Common myeloid progenitor, CD34-positive (primary cell): ENCODE measurements at regions not wholly inside any gene's neighbourhood (a gene's known extent, or its start where the extent isn't known, plus 50 kb on each side); places are given as distances from the start of the nearest gene placed in this dataset.

Experiments
- CTCF ChIA-PET: fragments of 350-600 bp; sonication (Branson Sonifier 250); formaldehyde crosslinking; loops from one replicate; lab custom pipeline; 2021; ENCODE audit warnings: antibody characterized with exemption; lab: Charles Lee
- POLR2A ChIA-PET: fragments of 350-600 bp; sonication (Branson Sonifier 250); formaldehyde crosslinking; loops from one replicate; lab custom pipeline; 2021; ENCODE audit warnings: antibody characterized with exemption; lab: Charles Lee
- DNase-seq, 3 donors: peaks; one replicate each; pipeline versions ENCODE4 v3.0.0 to v3.0.0-alpha.2; 2013
- H3K27ac ChIP-seq, 2 experiments: 1 replicate in 1 of 2; 2 replicates in 1 of 2; pipeline ENCODE4 v1.7.0; 2013; ENCODE audit warnings: inconsistent platforms in 2 of 2, low read length in 2 of 2, mild to moderate bottlenecking in 2 of 2, low read depth in 1 of 2, moderate library complexity in 1 of 2; ENCODE audit not compliant: severe bottlenecking in 2 of 2, insufficient read depth in 1 of 2, poor library complexity in 1 of 2
- H3K27me3 ChIP-seq, 5 experiments: replicated peaks in 2 of 5; 1 replicate in 3 of 5; 2 replicates in 2 of 5; pipeline versions ENCODE4 v1.6.1 to v1.7.0; 2013; ENCODE audit warnings: low read length in 4 of 5, mild to moderate bottlenecking in 2 of 5, moderate library complexity in 2 of 5, inconsistent platforms in 1 of 5; ENCODE audit not compliant: insufficient read depth in 5 of 5, control insufficient read depth in 4 of 5
- H3K36me3 ChIP-seq, 4 experiments: 1 replicate in 2 of 4; 2 replicates in 2 of 4; pipeline versions ENCODE4 v1.6.1 to v1.7.0; 2013; ENCODE audit warnings: low read length in 3 of 4, control low read depth in 1 of 4, mild to moderate bottlenecking in 1 of 4; ENCODE audit not compliant: control insufficient read depth in 4 of 4, insufficient read depth in 4 of 4
- H3K4me1 ChIP-seq, 4 experiments: 1 replicate in 3 of 4; 2 replicates in 1 of 4; pipeline versions ENCODE4 v1.6.1 to v1.7.1; 2013; ENCODE audit warnings: low read length in 3 of 4, mild to moderate bottlenecking in 3 of 4, control low read depth in 1 of 4, inconsistent platforms in 1 of 4, moderate library complexity in 1 of 4; ENCODE audit not compliant: control insufficient read depth in 4 of 4, insufficient read depth in 4 of 4; ENCODE audit errors: control extremely low read depth in 1 of 4
- H3K4me3 ChIP-seq, 7 experiments: 1 replicate in 4 of 7; 2 replicates in 3 of 7; pipeline versions ENCODE4 v1.5.1 to v1.7.0; 2013; ENCODE audit warnings: mild to moderate bottlenecking in 7 of 7, low read length in 6 of 7, moderate library complexity in 6 of 7, inconsistent platforms in 2 of 7, low read depth in 2 of 7, control low read depth in 1 of 7; ENCODE audit not compliant: insufficient read depth in 4 of 7, control insufficient read depth in 1 of 7; ENCODE audit errors: extremely low read depth in 1 of 7
- H3K9me3 ChIP-seq, 5 experiments: 1 replicate in 4 of 5; 2 replicates in 1 of 5; pipeline versions ENCODE4 v1.6.1 to v1.7.1; 2013; ENCODE audit warnings: low read length in 4 of 5, mild to moderate bottlenecking in 2 of 5, inconsistent platforms in 1 of 5, low read depth in 1 of 5, moderate library complexity in 1 of 5; ENCODE audit not compliant: control insufficient read depth in 4 of 5, insufficient read depth in 2 of 5; ENCODE audit errors: control extremely low read depth in 1 of 5
- WGBS: methylation state at CpG from one replicate; pipeline ENCODE4 v1.1.5; 2013; ENCODE audit not compliant: insufficient coverage; 5-methylcytosine and 5-hydroxymethylcytosine counted together

DNA sequence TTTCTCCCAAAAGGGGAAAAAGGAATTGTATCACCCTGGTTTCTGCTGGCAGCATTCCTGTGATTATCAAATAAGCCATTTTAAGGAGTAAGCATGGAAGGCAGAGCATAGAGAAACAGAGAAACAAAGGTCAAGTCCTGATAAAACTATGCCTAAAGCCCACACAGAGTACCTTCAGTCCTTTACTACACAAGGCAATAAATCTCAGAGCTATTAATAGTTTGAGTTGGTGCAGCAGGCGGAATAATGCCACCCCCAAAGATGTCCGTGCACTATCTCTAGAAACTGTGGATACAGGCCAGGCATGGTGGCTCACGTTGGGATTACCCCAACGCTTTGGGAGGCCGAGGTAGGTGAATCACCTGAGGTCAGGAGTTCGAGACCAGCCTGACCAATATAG, 58.1 kb upstream of the ZBTB40 start:
- peaks cover 9 to 84% (median 49%) of the 10 kb centered on the region in 5 experiments for H3K27me3 ChIP-seq
- no peak overlapping the region for H3K4me3 ChIP-seq
- H3K4me1 ChIP-seq = peaks cover 0 to 1% (median 0%) of the 10 kb centered on the region in 4 experiments
- H3K27ac ChIP-seq = no peak overlapping the region
- POLR2A ChIA-PET = interaction anchor here (0.6 to 1.0 kb wide), 3 partner anchors 9 to 742 kb away, joined by 3 to 6 read pairs (median 4); no protein-coding TSS in a partner anchor
- H3K9me3 ChIP-seq = no peaks in the 10 kb centered on the region
- CTCF ChIA-PET = no interaction called here
- DNase-seq = no peak
- no peaks in the 10 kb centered on the region for H3K36me3 ChIP-seq
- WGBS = 92% methylated on average over 6 of the region's 6 CpGs

DNA sequence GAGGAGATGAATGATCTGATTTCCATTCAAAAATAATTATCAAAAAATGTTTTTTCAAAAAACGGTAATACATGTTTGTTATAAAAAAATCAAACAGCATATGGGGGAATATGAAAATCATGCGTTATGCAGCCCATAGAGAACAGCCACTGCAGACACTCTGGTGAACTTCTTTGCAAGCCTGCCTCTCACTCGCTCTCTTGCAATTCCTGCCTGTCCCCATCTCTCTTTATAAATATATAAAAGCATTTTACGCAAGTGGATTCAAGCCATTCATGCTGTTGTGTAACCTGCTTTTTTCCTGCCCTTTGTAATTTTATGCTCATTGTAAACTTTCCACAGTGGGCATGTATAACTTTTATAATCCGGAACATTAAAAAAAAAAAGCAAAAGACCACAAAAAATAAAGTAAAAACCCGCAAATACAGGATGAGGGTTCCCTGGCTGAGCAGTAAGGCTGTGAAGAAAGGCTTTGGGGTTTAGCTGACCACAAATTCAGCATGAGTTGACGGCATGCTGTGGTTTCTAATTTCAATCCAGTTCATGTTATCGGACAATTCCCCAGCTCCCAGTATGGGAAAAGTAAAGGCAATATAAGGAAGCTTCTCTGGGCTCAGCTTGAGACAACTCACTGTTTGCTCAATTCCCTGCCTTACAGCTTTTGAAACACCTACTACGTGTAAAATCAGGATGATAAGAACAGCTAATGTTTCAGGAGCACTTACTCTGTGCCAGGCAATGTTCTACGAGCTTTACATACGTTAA, 52.8 kb upstream of the ZBTB40 start:
- POLR2A ChIA-PET = interaction anchor here (0.6 kb wide), 1 partner anchor 262 kb away, joined by 3 read pairs; no protein-coding TSS in a partner anchor
- CTCF ChIA-PET = interaction anchor here (3.0 kb wide), 1 partner anchor 18 kb away, joined by 7 read pairs; no protein-coding TSS in a partner anchor
- peak; percentile 52 to 75 (median 73) for DNase-seq
- no peaks in the 10 kb centered on the region for H3K9me3 ChIP-seq
- peaks cover 15 to 92% (median 58%) of the 10 kb centered on the region in 5 experiments for H3K27me3 ChIP-seq
- H3K4me3 ChIP-seq = no peak overlapping the region
- WGBS = 59% methylated on average over 7 of the region's 11 CpGs
- no peak overlapping the region for H3K27ac ChIP-seq
- peaks cover 0 to 3% (median 0%) of the 10 kb centered on the region in 4 experiments for H3K4me1 ChIP-seq
- no peaks in the 10 kb centered on the region for H3K36me3 ChIP-seq

DNA sequence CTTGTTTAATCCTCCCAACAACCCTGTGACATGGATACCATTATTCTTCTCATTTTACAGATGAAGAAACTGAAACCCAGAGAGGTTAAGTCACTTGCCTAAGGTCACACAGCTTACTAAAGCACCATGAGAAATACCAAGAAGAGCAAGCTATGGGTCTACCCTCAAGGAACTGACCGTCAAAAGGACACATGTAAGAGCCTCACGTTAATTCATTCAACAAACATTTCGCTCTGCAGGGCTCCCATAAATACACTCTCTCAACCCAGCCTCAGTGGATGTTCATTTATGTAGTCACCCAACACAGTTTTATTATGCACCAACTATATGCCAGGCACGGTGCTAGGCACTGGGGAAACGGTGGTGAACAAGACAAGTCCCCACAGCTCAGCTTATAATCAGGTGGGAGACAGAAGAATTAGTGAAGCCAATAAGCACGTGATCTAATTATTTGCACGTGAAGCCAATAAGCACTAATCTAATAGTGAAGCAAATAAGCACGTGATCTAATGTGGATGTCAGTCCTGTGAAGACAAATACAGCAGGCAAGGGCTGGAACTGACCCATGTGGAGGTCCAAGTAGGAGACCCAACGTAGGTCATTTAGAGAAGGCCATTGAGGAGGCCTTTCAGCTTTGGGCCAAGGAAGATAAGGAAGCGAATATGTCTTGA, 52.1 kb upstream of the ZBTB40 start:
- 98% methylated on average over 8 of the region's 10 CpGs for WGBS
- DNase-seq = no peak
- H3K27me3 ChIP-seq = peaks cover 14 to 95% (median 59%) of the 10 kb centered on the region in 5 experiments
- peaks cover 0 to 3% (median 0%) of the 10 kb centered on the region in 4 experiments for H3K4me1 ChIP-seq
- no peak overlapping the region for H3K27ac ChIP-seq
- ChIA-PET POLR2A (interaction anchor here (0.6 kb wide), 1 partner anchor 263 kb away, joined by 3 read pairs; no protein-coding TSS in a partner anchor), CTCF (interaction anchor here (3.0 kb wide), 1 partner anchor 17 kb away, joined by 7 read pairs; no protein-coding TSS in a partner anchor)
- no peak overlapping the region for H3K4me3 ChIP-seq
- H3K9me3 ChIP-seq = no peaks in the 10 kb centered on the region
- H3K36me3 ChIP-seq = no peaks in the 10 kb centered on the region
